Tibial nerve (tissue), 4 donors: ENCODE measurements at regions not wholly inside any gene's neighbourhood (a gene's known extent, or its start where the extent isn't known, plus 50 kb on each side); places are given as distances from the start of the nearest gene placed in this dataset.
"Not testable (repeated sequence)": the region's sequence is repeated elsewhere in the genome, so short reads cannot be mapped to it uniquely, and the experiment has no call there.

Experiments
- DNase-seq, 2 donors: peaks; one replicate each; pipeline ENCODE4 v3.0.0-alpha.2; 2019; ENCODE audit warnings: low spot score in 2 of 2
- H3K27ac ChIP-seq, 4 donors: fragments of 200-600 bp; sonication (generic) in 3 of 4; one replicate each; pipeline ENCODE4 v1.5.1; 2017 to 2019; ENCODE audit warnings: mild to moderate bottlenecking in 1 of 4
- H3K27me3 ChIP-seq, 2 donors: fragments of 200-600 bp; sonication (generic) in 1 of 2; one replicate each; pipeline versions ENCODE4 v1.5.1 to v1.6.0; 2017 to 2019
- H3K36me3 ChIP-seq, 3 donors: fragments of 200-600 bp; sonication (generic); one replicate each; pipeline ENCODE4 v1.5.1; 2018 to 2019
- H3K4me1 ChIP-seq, 4 donors: fragments of 200-600 bp; sonication (generic) in 3 of 4; one replicate each; pipeline ENCODE4 v1.5.1; 2017 to 2019
- H3K4me3 ChIP-seq, 4 donors: fragments of 200-600 bp; sonication (generic) in 3 of 4; one replicate each; pipeline ENCODE4 v1.5.1; 2017 to 2019; ENCODE audit warnings: mild to moderate bottlenecking in 1 of 4, moderate library complexity in 1 of 4
- H3K9me3 ChIP-seq, 4 donors: fragments of 200-600 bp; sonication (generic) in 3 of 4; one replicate each; pipeline ENCODE4 v1.5.1; 2017 to 2019
- EP300 ChIP-seq, 2 donors: sonication (generic); formaldehyde crosslinking; IDR thresholded peaks; one replicate each; pipeline ENCODE4 v1.6.1; 2017; ENCODE audit warnings: antibody characterized with exemption in 2 of 2, mild to moderate bottlenecking in 1 of 2
- POLR2A ChIP-seq, 2 donors: fragments of 450-650 bp; IDR thresholded peaks; one replicate each; pipeline ENCODE4 v1.6.1; 2017; ENCODE audit warnings: antibody characterized with exemption in 2 of 2, mild to moderate bottlenecking in 2 of 2, moderate library complexity in 2 of 2
- WGBS, 2 donors: methylation state at CpG; one replicate each; pipeline ENCODE4 v1.1.5; 2018; 5-methylcytosine and 5-hydroxymethylcytosine counted together
- TF ChIP-seq, protein P1 (sequence below), 5 experiments: fragments of 200-600 bp in 3 of 5; fragments of 450-650 bp in 2 of 5; sonication (generic) in 3 of 5; IDR thresholded peaks; one replicate each; pipeline ENCODE4 v1.5.1; 2016 to 2019; ENCODE audit warnings: antibody characterized with exemption in 5 of 5, mild to moderate bottlenecking in 3 of 5, moderate library complexity in 2 of 5

DNA sequence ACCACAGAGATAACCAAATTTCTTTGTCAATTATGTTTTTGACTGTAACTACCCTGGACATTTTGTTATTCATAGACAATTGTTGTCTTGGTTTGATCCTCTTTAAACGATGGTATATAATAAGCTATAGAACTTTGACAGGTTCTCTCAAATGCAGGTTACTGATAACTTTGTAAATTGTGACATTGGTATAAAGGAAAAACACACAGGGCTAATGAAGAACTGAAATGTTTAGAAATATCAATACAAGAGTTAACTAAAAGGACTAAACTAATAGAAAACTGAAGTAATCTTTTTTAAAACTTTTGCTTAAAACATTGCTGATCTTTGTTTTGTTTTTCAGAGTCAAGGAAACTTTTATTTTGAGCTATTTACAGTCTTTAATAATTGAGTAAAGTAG lies 124.8 kb downstream of the TPBG start:
- no peak for TF ChIP-seq EP300 (IDR thresholded peaks at IDR 0.05)
- TF ChIP-seq POLR2A (IDR thresholded peaks at IDR 0.05) = no peak
- TF ChIP-seq, protein P1, sequence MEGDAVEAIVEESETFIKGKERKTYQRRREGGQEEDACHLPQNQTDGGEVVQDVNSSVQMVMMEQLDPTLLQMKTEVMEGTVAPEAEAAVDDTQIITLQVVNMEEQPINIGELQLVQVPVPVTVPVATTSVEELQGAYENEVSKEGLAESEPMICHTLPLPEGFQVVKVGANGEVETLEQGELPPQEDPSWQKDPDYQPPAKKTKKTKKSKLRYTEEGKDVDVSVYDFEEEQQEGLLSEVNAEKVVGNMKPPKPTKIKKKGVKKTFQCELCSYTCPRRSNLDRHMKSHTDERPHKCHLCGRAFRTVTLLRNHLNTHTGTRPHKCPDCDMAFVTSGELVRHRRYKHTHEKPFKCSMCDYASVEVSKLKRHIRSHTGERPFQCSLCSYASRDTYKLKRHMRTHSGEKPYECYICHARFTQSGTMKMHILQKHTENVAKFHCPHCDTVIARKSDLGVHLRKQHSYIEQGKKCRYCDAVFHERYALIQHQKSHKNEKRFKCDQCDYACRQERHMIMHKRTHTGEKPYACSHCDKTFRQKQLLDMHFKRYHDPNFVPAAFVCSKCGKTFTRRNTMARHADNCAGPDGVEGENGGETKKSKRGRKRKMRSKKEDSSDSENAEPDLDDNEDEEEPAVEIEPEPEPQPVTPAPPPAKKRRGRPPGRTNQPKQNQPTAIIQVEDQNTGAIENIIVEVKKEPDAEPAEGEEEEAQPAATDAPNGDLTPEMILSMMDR (IDR thresholded peaks at IDR 0.05) = no peak
- Histone ChIP-seq H3K36me3 (no peaks in the 10 kb centered on the region), H3K27ac (no peak overlapping the region), H3K9me3 (peaks cover 0 to 54% (median 10%) of the 10 kb centered on the region in 4 donors), H3K27me3 (no peaks in the 10 kb centered on the region), H3K4me3 (no peak overlapping the region), H3K4me1 (no peaks in the 10 kb centered on the region)
- 92% methylated on average over 1 of the region's 1 CpG for WGBS, 2 donors
- no peak for DNase-seq

DNA sequence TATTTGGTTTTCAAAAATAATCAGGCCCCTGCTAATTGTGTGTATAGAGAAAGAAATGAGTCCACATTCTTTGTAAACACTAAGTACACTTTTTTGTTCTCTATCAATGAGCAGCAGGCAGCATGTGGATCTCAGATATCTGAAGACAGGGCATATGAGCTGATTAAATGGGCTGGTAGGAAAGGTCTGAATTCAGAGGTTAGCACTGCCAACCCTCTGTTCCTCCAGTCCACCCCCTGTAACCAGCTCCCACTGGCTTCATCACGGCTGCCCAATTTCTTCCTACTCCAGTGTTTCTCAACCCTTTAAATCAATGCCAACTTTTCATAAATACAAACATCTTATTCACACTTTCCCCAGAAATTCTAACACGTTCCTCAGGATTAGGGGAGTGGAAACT lies 128.5 kb downstream of the TPBG start:
- H3K27ac ChIP-seq = no peak overlapping the region
- DNase-seq = no peak
- H3K27me3 ChIP-seq = no peaks in the 10 kb centered on the region
- no peaks in the 10 kb centered on the region for H3K4me1 ChIP-seq
- 26 to 28% methylated on average over 2 of the region's 2 CpGs for WGBS, 2 donors
- H3K36me3 ChIP-seq = no peaks in the 10 kb centered on the region
- no peak for TF ChIP-seq POLR2A (IDR thresholded peaks at IDR 0.05)
- TF ChIP-seq, protein P1 (IDR thresholded peaks at IDR 0.05) = no peak
- no peak for TF ChIP-seq EP300 (IDR thresholded peaks at IDR 0.05)
- H3K4me3 ChIP-seq = no peak overlapping the region
- peaks cover 0 to 26% (median 6%) of the 10 kb centered on the region in 4 donors for H3K9me3 ChIP-seq

DNA sequence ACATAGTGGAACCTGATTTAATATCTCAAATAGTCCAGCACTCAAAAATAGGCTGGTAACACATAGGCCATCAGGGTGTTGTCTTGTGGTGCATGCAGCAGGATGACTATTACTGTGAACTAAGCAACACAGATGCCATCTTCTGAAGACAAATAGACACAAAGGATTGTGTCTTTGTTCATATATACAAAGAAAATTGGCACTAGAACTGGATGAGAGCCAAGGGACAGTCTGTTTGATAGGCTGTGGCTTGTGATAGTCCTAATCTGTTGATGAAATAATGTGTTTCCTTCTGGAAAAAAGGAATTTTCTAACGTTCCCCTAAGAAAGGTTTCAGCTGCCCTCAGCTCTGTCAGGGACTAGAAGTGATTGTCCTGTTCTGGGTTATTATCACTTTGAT lies 129.8 kb downstream of the TPBG start:
- H3K4me1 ChIP-seq = no peaks in the 10 kb centered on the region
- 24 to 25% methylated on average over 1 of the region's 1 CpG for whole genome bisulfite sequencing, 2 donors

DNA sequence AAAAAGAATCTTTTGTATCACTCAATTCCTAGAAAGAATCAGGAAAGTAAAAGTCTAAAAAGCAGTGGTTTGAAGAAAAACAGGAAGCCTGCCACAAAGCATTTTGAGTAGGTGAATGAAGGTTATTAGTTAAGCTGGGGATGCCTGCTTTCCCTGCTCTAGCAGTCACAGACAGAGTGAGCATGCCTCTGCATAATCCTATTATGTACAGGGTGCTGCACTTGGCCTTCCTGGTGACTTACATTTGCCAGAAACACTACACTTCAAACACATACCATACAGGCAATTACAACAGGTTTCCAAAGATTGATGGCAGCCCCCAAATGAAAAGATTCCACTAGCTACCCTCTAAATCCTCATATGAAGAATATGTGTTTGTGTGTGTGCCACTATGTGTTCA lies 130.8 kb downstream of the TPBG start:
- peaks cover 0 to 6% (median 0%) of the 10 kb centered on the region in 4 donors for H3K9me3 ChIP-seq
- DNase-seq = no peak
- H3K4me1 ChIP-seq = no peaks in the 10 kb centered on the region
- no peak for TF ChIP-seq POLR2A (IDR thresholded peaks at IDR 0.05)
- no peak for TF ChIP-seq EP300 (IDR thresholded peaks at IDR 0.05)
- TF ChIP-seq, protein P1 (IDR thresholded peaks at IDR 0.05) = no peak
- H3K4me3 ChIP-seq = no peak overlapping the region
- H3K27ac ChIP-seq = no peak overlapping the region
- no peaks in the 10 kb centered on the region for H3K36me3 ChIP-seq
- H3K27me3 ChIP-seq = no peaks in the 10 kb centered on the region

More for the DNA sequence above, 129.8 kb downstream of the TPBG start:
- no peaks in the 10 kb centered on the region for H3K27me3 ChIP-seq
- no peak overlapping the region for H3K4me3 ChIP-seq
- H3K27ac ChIP-seq = no peak overlapping the region
- H3K36me3 ChIP-seq = no peaks in the 10 kb centered on the region
- TF ChIP-seq POLR2A (IDR thresholded peaks at IDR 0.05) = no peak
- no peak for TF ChIP-seq EP300 (IDR thresholded peaks at IDR 0.05)
- TF ChIP-seq, protein P1 (IDR thresholded peaks at IDR 0.05) = no peak
- no peak for DNase-seq
- H3K9me3 ChIP-seq = peaks cover 0 to 13% (median under 1%) of the 10 kb centered on the region in 4 donors

DNA sequence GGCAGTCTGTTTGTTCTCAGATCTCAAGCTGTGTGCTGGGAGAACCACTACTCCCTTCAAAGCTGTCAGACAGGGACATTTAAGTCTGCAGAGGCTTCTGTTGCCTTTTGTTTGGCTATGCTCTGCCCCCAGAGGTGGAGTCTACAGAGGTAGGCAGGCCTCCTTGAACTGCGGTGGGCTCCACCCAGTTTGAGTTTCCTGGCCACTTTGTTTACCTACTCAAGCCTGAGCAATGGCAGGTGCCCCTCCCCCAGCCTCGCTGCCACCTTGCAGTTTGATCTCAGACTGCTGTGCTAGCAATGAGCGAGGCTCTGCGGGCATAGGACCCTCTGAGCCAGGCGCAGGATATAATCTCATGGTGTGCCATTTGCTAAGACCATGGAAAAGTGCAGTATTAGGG lies 138.3 kb downstream of the TPBG start:
- not testable (repeated sequence) for H3K4me1 ChIP-seq, H3K36me3 ChIP-seq, H3K27me3 ChIP-seq, DNase-seq, H3K27ac ChIP-seq, H3K4me3 ChIP-seq
- 93 to 95% methylated on average over 5 of the region's 5 CpGs for WGBS, 2 donors
- H3K9me3 ChIP-seq = peaks cover 0 to 16% (median 0%) of the 10 kb centered on the region in 4 donors

DNA sequence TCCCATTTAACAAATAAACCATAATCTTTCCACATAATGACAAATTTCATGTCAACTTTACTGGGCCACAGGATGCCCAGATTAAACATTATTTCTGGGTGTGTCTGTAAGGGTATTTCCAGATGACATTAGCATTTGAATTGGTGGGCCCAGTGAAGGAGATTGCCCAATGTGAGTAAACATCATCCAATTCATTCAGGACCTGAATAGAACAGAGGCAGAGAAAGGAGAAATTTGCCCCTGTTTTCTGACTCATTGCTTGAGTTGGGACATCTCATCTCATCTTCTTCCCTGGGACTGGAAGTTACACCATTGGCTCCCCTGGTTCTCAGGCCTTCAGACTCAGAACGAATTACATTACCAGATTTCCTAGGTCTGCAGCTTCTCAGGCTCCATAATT lies 142.9 kb downstream of the TPBG start:
- Histone ChIP-seq H3K36me3 (no peaks in the 10 kb centered on the region), H3K9me3 (peaks cover 0 to 15% (median 0%) of the 10 kb centered on the region in 4 donors), H3K4me3 (no peak overlapping the region), H3K4me1 (no peaks in the 10 kb centered on the region), H3K27me3 (no peaks in the 10 kb centered on the region), H3K27ac (no peak overlapping the region)
- whole genome bisulfite sequencing, 2 donors = 69 to 81% methylated on average over 1 of the region's 1 CpG
- TF ChIP-seq EP300 (IDR thresholded peaks at IDR 0.05) = no peak
- no peak for TF ChIP-seq POLR2A (IDR thresholded peaks at IDR 0.05)
- TF ChIP-seq, protein P1 (IDR thresholded peaks at IDR 0.05) = no peak
- DNase-seq = no peak
